ENCODE measurements at regions not wholly inside any gene's neighbourhood (a gene's known extent, or its start where the extent isn't known, plus 50 kb on each side); places are given as distances from the start of the nearest gene placed in this dataset.

GRCh38 chr4:19309378-19309777 is 942.3 kb upstream of the SLIT2 start:
- TF ChIP-seq CTCF (IDR thresholded peaks at IDR 0.05; ENCODE audit: extremely low read depth, missing control alignments), result no peak
- DNase-seq (ENCODE audit: low spot score), result no peak

- no peak for DNase-seq (ENCODE audit: low spot score)
- TF ChIP-seq CTCF (IDR thresholded peaks at IDR 0.05; ENCODE audit: extremely low read depth, missing control alignments), result no peak
These were observed 947.7 kb upstream of the SLIT2 start for GRCh38 chr4:19304028-19304427.

DNA sequence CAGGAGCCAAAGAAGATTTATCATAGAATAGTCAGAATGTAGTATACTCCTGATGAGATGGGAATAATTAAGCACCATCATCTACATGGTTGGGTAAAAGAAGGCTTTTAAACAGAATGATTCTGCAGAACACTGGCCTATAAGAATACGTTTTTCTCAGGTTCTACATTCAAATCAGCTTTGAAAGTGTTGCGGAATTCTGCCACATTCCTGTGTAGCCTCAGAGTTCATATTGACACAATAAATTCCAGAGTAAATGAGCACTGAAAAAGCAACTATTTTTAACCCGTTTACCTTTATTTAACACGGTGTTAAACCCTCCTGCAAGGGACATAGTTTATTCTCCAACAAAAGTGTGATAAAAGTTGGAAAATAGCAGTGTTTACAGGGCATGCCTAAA is 950.2 kb upstream of the SLIT2 start:
- no peak for TF ChIP-seq CTCF (IDR thresholded peaks at IDR 0.05; ENCODE audit: extremely low read depth, missing control alignments)
- DNase-seq (ENCODE audit: low spot score), result no peak

DNA sequence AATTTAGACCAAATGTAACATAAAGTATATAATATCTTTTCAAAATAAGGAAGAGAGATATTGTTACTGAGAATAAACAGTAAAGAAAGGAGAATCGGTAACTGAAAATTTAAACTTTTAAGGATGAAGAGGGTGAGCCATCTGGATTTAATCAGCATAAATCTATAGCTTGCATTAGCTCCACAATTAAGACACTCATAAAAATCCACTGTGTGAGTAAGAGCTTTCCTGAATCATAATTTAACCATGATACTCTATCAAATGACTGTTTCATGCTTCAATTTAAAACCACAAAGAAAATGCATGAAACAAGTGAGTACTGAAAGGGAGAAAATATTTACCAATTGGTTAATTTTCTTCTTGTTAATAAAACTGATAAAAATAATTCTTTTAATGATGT is 951.5 kb upstream of the SLIT2 start:
- DNase-seq (ENCODE audit: low spot score), result no peak

GRCh38 chr4:19298998-19299397 is 952.7 kb upstream of the SLIT2 start:
- no peak for DNase-seq (ENCODE audit: low spot score)
- TF ChIP-seq CTCF (IDR thresholded peaks at IDR 0.05; ENCODE audit: extremely low read depth, missing control alignments), result no peak

More for the DNA sequence above, 951.5 kb upstream of the SLIT2 start:
- TF ChIP-seq CTCF (IDR thresholded peaks at IDR 0.05; ENCODE audit: extremely low read depth, missing control alignments), result no peak

DNA sequence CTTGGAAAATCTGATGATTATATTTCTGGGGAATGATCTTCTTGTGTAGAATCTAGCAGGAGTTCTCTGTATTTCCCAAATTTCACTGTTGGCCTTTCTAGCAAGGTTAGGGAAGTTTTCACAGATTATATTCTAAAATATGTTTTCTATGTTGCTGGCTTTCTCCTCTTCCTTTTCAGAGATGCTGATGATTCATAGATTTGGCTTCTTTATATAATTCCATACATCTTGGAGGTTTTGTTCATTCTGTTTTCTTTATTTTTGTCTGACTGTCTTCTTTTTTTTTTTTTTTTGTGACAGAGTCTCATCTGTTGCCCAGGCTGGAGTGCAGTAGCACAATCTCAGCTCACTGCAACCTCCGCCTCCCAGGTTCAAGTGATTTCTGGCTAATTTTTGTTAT is 957.9 kb upstream of the SLIT2 start:
- TF ChIP-seq CTCF (IDR thresholded peaks at IDR 0.05; ENCODE audit: extremely low read depth, missing control alignments), result no peak
- no peak for DNase-seq (ENCODE audit: low spot score)

DNA sequence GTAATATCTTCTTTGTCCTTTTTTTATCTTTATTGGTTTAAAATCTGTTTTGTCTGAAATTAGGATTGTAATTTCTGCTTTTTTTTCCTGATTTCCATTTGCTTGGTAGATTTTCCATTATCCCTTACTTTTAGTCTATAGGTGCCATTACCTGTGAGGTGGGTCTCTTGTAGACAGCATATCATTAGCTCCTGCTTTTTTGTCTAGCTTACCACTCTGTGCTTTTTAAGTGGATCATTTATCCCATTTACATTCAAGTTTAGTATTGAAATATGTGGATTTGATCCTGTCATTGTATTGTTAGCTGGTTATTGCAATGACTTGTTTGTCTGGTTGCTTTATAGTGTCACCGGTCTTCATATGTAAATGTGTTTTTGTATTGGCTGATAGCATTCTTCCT is 958.6 kb upstream of the SLIT2 start:
- DNase-seq (ENCODE audit: low spot score), result no peak
- TF ChIP-seq CTCF (IDR thresholded peaks at IDR 0.05; ENCODE audit: extremely low read depth, missing control alignments), result no peak
